H1 (cell line): ENCODE measurements at regions not wholly inside any gene's neighbourhood (a gene's known extent, or its start where the extent isn't known, plus 50 kb on each side); places are given as distances from the start of the nearest gene placed in this dataset.

ENCODE experiments used
- EP300 ChIP-seq, 2 experiments: IDR thresholded peaks; 1 replicate in 1 of 2; 2 replicates in 1 of 2; pipeline ENCODE4 v1.6.1; 2011 to 2012; ENCODE audit warnings: low read depth in 2 of 2, low read length in 2 of 2, mild to moderate bottlenecking in 2 of 2, borderline replicate concordance in 1 of 2, inconsistent platforms in 1 of 2, moderate library complexity in 1 of 2
- JUN ChIP-seq: IDR thresholded peaks from 2 replicates; pipeline ENCODE4 v1.6.1; 2011; ENCODE audit warnings: low read depth, mild to moderate bottlenecking, improper control_type of control experiment, low read length
- TF ChIP-seq, protein P1 (sequence below): IDR thresholded peaks from 2 replicates; pipeline ENCODE4 v1.6.1; 2012; ENCODE audit warnings: low read length, inconsistent platforms

DNA sequence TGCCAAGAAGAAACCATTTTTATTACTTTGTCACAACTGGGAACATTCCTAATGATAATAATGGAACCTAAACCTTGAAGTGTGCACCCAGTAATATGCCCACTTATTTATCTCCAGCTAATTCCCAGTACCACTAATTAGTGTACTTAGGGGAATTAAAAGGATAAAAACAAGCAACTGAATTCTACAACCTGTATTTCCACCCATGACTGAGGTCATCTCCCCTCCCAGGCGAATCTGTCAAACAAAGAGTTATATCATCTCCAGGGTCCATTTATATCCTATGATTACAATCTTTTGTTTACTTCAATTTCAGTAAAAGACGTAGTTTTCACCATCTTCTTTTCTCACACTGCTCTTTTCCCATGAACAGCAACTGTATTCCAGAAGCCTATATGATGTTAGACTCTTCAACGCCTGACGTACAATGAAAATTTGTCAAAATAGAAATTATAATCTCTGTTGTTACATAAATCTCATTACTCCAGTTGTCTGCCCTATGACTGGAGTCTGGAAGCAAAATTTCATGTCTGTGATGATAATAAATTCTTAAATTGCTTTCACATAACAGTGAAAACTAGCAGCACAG lies 177.6 kb downstream of the GOLIM4 start (continued):
- TF ChIP-seq EP300 (IDR thresholded peaks at IDR 0.05; ENCODE audit: borderline replicate concordance in 1 of 2, low read depth in 2 of 2, low read length in 2 of 2) (no peak), JUN (no peak)
- TF ChIP-seq, protein P1, sequence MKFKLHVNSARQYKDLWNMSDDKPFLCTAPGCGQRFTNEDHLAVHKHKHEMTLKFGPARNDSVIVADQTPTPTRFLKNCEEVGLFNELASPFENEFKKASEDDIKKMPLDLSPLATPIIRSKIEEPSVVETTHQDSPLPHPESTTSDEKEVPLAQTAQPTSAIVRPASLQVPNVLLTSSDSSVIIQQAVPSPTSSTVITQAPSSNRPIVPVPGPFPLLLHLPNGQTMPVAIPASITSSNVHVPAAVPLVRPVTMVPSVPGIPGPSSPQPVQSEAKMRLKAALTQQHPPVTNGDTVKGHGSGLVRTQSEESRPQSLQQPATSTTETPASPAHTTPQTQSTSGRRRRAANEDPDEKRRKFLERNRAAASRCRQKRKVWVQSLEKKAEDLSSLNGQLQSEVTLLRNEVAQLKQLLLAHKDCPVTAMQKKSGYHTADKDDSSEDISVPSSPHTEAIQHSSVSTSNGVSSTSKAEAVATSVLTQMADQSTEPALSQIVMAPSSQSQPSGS, result no peak
